NCI-H524 treated with DMSO at 0.1 percent for 48 hours (cell line): ENCODE measurements at regions not wholly inside any gene's neighbourhood (a gene's known extent, or its start where the extent isn't known, plus 50 kb on each side); places are given as distances from the start of the nearest gene placed in this dataset.
"Not testable (repeated sequence)": the region's sequence is repeated elsewhere in the genome, so short reads cannot be mapped to it uniquely, and the experiment has no call there.

Experiments used
- DNase-seq: peaks from one replicate; lab custom pipeline; 2025; lab: John Stamatoyannopoulos, UW

DNA sequence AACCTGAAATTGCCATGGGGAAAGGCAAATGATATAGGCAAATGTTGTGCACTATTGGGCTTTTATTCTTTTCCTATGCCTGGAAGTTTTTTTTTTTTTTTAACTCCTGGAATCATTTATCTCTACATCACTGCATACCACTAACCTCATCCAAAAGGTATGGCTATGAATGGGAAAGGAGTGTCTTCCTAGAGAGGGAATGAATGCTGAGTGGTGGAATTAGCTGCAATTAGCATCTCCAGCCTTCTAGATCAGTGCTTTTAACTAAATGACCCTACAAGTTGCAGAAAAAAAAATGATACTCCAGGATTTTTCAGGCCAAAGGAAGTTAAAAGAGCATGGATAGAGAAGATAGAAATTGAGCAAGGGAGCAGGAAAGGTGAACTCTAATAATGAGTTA, 429.8 kb upstream of the PDZRN3 start:
- no peak for DNase-seq

GRCh38 chr3:74053970-74054516, 429.3 kb upstream of the PDZRN3 start:
- no peak for DNase-seq

- no peak for DNase-seq
Observed at GRCh38 chr3:74049444-74049843, 424.7 kb upstream of the PDZRN3 start.

DNA sequence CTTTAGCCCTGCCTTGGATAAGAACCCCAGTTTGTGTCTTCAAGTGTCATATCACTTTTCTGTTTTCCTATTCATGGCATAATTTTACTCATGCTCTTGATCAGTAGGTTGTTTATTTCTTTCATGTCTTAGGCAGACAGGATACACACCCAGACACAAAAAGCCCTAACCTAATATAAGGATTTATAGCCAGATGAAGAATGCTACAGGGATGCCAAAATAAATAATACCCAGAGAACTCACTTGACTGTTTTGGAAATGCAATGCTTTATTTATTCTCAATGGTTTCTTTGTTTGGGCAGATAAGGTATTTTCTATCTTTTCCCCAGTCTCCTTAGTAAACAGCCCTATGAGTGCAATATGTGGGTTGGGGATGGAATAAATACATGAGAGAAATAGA, 424.0 kb upstream of the PDZRN3 start:
- no peak for DNase-seq

DNA sequence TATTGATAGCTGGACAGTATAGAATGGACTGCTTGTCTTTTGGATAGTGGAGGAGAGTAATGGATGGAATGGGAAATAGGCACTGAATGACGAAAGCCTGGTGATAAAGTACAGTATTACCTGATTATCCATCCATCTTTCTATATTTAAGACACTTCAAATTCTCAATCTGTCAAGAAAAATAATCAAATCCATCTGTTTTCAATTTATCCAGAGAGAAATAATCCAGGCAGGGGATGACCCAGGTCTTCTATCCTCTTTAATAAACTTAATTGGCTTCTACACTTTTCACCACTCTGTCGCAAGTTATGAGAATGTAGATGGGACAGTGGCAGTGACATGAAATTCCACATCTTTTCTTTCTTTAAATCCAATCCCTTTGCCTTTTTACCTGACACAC, 420.3 kb upstream of the PDZRN3 start:
- no peak for DNase-seq

DNA sequence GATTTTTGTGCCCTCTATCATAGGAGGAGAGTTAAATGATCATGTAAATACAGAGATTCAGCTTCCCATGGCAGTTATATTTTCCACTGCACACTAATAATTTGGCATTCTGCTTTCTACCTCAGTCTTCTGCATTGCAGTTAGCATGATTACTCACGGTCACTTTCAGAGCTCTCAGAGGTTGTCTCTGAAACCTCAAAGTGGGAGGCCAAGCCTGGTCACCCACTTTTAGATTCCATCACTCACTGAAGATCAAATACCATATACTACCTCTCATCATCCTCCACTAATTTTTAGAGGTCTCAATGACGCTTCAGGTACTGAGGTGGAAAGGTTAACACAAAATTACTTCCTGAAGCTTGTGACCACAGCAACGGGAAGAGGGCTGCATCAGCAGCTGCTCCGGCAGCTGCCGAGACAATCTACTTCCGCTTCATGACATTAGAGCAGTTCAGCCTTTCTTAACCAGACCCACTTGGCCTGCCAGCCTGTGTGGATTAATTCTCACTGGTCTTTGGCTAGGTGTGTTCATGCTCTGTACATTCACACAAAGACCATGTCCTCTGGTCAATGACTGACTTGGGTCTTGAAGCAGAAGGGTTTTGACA, 416.4 kb upstream of the PDZRN3 start:
- no peak for DNase-seq

- no peak for DNase-seq
Observed at GRCh38 chr3:74039105-74039504, 414.4 kb upstream of the PDZRN3 start.

GRCh38 chr3:74036568-74036967, 411.8 kb upstream of the PDZRN3 start:
- DNase-seq: no peak

DNA sequence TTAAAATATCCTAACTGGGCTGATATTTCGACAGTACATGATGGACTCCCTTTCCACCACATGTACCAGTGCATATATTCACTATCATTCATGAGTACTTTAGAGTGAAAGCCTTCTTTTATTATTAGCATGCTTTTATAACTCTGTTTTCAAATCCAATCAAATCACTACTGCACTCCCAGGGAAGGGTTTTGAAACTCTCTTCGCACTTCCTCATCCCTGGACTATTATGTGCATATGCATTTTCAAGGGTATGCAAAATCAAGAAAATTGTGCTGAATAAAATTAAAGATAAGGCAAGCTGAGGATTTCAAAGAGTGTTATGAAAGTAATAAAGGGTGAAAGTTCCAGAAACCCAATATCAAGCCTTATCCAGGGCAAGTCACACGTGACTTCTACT, 411.4 kb upstream of the PDZRN3 start:
- DNase-seq: no peak

DNA sequence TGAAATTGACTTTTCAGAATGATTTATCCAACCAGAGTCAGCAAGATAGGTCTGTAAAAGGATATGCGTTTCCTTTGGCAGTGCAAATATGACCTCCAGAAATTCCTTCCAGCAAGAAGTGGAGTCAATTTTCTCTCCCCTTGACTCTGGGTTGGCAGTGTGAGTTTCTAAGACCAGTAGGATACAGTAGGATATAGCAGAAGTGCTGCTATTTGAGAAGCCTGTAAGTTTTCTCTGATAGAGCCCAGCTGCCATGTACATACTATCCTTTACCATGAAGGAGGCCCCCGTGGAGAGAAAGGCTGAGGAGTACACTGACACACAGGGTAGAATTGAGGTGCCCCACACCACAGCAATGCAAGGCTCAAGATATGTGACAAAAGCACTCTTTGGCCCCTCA, 409.1 kb upstream of the PDZRN3 start:
- DNase-seq: no peak

- no peak for DNase-seq
Observed at GRCh38 chr3:74033381-74033780, 408.6 kb upstream of the PDZRN3 start.

GRCh38 chr3:74027121-74027520, 402.4 kb upstream of the PDZRN3 start:
- DNase-seq: no peak

GRCh38 chr3:74023395-74023794, 398.7 kb upstream of the PDZRN3 start:
- no peak for DNase-seq

DNA sequence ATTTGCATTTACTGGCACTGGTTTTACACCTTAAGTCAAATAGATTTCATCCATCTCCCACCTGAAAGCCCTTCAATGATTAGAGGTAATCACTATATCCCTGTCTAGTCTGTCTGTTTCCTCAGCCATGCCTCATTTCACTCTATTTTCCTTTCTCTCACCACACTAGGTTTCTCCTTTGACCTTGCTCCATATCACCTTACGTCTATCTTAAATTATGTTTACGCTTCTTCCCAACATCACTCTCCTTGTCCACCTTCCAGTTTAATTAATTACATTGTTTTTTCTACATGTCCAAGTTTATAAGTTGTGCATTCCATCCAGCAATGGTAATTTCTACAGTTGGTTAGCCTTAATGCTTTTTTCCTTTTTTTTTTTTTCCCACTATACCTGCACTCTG, 396.7 kb upstream of the PDZRN3 start:
- no peak for DNase-seq

DNA sequence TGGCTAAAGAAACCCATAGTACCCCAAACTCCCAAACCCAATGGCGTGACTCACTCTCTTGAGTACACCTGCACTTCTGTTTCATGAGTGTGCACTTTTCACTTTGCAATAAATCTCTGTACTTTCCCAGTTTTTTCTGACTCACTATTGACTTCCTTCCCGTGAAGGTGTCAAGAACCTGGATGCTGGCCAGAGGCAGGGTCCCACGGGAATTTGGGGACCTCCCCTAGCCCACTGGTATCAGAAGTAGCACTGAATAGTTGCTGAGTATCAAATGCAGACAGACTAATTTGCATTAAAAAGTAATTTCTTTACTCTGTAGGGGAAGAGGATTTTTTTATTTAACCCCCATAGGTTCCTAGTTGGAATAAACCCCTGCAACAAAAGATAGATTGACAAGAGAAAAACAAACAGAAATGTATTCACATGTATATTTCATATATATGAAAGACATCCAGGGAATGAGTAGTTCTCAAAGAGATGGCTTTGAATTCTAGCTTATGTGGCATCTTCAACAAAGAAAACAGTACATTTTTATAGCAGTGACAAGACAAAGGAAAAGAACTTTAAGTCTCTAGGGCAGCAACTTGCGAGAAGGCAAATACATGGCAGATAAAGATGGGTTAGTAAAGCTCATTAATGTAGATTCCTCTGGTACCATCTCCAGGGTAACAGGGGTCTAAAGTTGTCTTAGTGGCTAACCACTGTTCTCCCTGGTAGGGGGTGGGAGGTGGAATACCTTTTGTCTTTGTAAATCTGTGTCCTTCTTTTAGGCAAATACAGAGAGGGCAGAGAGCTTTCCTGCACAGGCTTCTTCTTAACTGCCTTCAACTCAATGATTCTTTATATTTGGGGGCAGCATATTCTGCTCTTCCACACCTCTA, 385.5 kb upstream of the PDZRN3 start:
- DNase-seq: no peak

DNA sequence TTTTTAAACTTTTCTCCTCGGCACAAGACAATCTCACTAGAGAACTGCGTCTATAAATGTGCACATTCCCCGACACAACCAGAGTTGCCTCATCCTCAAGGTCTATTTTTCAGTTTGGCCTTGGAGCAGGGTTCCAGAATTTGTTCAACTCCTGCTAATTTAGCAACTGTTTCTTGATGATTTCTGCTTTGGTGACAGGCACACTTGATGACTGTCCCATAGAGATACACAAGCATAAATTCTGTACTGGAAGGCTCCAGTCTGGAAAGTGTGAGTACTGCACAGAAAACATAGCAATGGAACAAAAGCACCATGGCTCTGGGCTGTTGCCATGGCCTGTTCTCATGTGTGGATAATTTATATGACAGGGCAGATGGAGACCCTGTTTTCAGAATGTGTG, 379.6 kb upstream of the PDZRN3 start:
- DNase-seq: no peak

GRCh38 chr3:74003734-74004133, 379.0 kb upstream of the PDZRN3 start:
- no peak for DNase-seq

- no peak for DNase-seq
Observed at GRCh38 chr3:74001436-74001835, 376.7 kb upstream of the PDZRN3 start.

GRCh38 chr3:74000725-74001124, 376.0 kb upstream of the PDZRN3 start:
- no peak for DNase-seq

- DNase-seq: no peak
Observed at GRCh38 chr3:73999501-73999900, 374.8 kb upstream of the PDZRN3 start.

GRCh38 chr3:73990691-73991090, 365.9 kb upstream of the PDZRN3 start:
- DNase-seq: not testable (repeated sequence)

GRCh38 chr3:73966733-73967132, 342.0 kb upstream of the PDZRN3 start:
- no peak for DNase-seq

DNA sequence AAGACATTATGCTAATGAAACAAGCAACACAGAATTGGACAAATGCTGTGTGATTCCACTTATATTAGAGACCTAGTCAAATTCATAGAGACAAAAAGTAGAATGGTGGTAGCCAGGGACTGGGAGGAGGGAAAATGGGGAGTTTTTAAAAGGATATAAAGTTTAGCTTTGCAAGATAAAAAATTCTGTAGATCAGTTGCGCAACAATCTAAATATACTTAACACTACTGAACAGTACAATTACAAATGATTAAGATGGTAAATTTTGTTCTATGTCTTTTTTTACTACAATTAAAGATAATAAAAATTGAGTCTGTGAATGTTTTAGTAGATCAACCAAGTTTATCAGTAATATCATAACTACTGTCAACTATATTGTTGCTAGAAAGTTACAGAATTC, 340.1 kb upstream of the PDZRN3 start:
- no peak for DNase-seq
